Nephron progenitor cell (in vitro differentiated cells): ENCODE measurements at regions not wholly inside any gene's neighbourhood (a gene's known extent, or its start where the extent isn't known, plus 50 kb on each side); places are given as distances from the start of the nearest gene placed in this dataset.
"Not testable (repeated sequence)": the region's sequence is repeated elsewhere in the genome, so short reads cannot be mapped to it uniquely, and the experiment has no call there.

Source experiments
- DNase-seq: peaks from one replicate; pipeline ENCODE4 v3.0.0; 2021
- H3K27ac Mint-ChIP-seq: 2 replicates; pipeline ENCODE4 v1.8.0; 2021; ENCODE audit warnings: mild to moderate bottlenecking, moderate library complexity, mixed read lengths
- H3K27me3 Mint-ChIP-seq: 2 replicates; pipeline ENCODE4 v1.8.0; 2021; ENCODE audit warnings: mild to moderate bottlenecking, low read depth, mixed read lengths; ENCODE audit not compliant: poor library complexity
- H3K36me3 Mint-ChIP-seq: 2 replicates; pipeline ENCODE4 v1.8.0; 2021; ENCODE audit warnings: low read depth, mixed read lengths
- H3K4me1 Mint-ChIP-seq: 2 replicates; pipeline ENCODE4 v1.8.0; 2021; ENCODE audit warnings: mixed read lengths
- H3K4me3 Mint-ChIP-seq: 2 replicates; pipeline ENCODE4 v1.8.0; 2021; ENCODE audit warnings: mild to moderate bottlenecking, moderate library complexity, mixed read lengths
- H3K9me3 Mint-ChIP-seq: 2 replicates; pipeline ENCODE4 v1.8.0; 2021; ENCODE audit warnings: mild to moderate bottlenecking, moderate library complexity, mixed read lengths
- TF ChIP-seq, protein P1 (sequence below): fragments of 200-600 bp; sonication (generic); IDR thresholded peaks from 2 replicates; pipeline ENCODE4 v1.5.0; 2021; ENCODE audit warnings: antibody characterized with exemption

DNA sequence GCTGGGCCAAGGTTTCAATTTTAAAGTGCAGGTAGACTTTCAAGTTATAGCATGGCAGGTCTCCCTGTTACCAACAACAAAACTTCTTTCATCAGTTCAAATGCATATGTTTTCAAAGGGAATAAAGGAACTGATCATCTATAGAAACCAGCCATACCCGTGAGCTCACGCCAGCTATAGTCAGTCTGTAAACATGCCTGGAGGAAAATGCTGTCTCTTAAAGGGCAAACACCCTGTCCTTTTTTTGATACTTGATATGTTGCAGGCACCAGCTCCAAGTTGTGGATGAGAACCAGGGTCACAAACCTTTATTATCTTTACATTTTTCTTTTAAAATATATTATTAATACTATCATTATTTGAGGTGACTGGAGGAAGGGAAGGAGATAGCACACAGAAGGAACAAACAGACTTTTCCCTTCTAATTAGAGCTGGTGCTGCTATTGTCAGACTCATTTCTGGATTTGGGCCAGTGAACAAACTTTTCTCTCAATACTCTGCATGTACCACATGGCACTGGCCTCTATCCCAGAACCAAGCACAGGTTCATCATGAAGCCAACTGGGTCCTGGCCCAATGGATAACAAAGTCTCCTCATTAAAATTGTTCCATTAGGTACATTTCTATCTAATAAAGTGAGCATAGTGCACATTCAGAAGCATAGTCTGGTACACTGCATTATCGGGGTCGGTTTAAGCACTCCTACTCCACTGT, 1102.4 kb downstream of the SORCS3 start:
- TF ChIP-seq, protein P1, sequence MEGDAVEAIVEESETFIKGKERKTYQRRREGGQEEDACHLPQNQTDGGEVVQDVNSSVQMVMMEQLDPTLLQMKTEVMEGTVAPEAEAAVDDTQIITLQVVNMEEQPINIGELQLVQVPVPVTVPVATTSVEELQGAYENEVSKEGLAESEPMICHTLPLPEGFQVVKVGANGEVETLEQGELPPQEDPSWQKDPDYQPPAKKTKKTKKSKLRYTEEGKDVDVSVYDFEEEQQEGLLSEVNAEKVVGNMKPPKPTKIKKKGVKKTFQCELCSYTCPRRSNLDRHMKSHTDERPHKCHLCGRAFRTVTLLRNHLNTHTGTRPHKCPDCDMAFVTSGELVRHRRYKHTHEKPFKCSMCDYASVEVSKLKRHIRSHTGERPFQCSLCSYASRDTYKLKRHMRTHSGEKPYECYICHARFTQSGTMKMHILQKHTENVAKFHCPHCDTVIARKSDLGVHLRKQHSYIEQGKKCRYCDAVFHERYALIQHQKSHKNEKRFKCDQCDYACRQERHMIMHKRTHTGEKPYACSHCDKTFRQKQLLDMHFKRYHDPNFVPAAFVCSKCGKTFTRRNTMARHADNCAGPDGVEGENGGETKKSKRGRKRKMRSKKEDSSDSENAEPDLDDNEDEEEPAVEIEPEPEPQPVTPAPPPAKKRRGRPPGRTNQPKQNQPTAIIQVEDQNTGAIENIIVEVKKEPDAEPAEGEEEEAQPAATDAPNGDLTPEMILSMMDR = no peak
- no peak overlapping the region for H3K4me3 Mint-ChIP-seq
- H3K36me3 Mint-ChIP-seq = no peaks in the 10 kb centered on the region
- H3K27ac Mint-ChIP-seq = no peak overlapping the region
- H3K4me1 Mint-ChIP-seq = no peaks in the 10 kb centered on the region
- DNase-seq = no peak
- no peaks in the 10 kb centered on the region for H3K27me3 Mint-ChIP-seq
- peaks cover 15% of the 10 kb centered on the region for H3K9me3 Mint-ChIP-seq

DNA sequence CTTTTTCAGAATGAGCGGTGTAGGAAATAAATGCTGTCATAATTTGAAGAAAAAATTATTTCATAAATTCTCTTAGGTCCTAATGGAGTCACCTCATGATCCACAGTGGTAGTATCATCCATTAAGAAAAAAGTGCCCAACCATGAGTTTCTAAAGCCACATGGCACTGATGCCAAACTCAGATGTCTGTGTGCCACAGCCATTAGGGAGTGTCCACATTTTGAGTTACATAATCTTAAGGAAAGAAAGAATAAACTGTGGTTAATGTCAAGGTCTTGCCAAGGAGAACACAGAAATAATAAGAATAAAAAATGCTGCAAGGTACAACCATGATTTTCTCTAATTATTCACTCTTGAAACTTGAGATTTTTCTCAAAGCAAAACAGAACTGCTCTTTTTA, 1101.8 kb downstream of the SORCS3 start:
- Mint-ChIP-seq H3K9me3 (peaks cover 19% of the 10 kb centered on the region), H3K27me3 (no peaks in the 10 kb centered on the region), H3K4me3 (no peak overlapping the region), H3K4me1 (no peaks in the 10 kb centered on the region), H3K27ac (no peak overlapping the region), H3K36me3 (no peaks in the 10 kb centered on the region)
- DNase-seq = no peak
- TF ChIP-seq, protein P1 = no peak

DNA sequence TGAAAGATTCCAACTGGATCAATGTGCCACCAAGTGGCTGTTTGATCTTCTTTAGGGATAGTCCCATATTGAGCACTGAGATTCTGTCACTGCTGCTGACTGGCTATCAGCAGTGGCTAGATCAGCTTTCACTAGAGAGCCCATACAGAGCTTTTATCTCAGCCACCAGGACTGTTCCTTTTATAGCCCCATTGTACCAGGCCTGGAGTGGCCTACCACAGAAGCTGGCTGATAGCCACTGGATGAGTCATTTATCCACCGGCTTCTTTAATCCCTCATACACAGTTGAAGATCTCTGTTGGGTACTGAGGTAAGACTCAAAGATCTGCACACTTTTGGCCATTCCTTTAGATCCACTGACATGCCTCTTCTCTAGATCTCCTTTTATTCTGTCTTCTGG, 1101.1 kb downstream of the SORCS3 start:
- Mint-ChIP-seq H3K27ac (no peak overlapping the region), H3K36me3 (no peaks in the 10 kb centered on the region), H3K4me1 (no peaks in the 10 kb centered on the region), H3K9me3 (peaks cover 23% of the 10 kb centered on the region), H3K27me3 (no peaks in the 10 kb centered on the region), H3K4me3 (no peak overlapping the region)
- DNase-seq = no peak
- TF ChIP-seq, protein P1 = no peak

GRCh38 chr10:105734479-105734878, 1093.4 kb downstream of the SORCS3 start:
- TF ChIP-seq, protein P1 = no peak
- no peaks in the 10 kb centered on the region for H3K27me3 Mint-ChIP-seq
- no peak overlapping the region for H3K4me3 Mint-ChIP-seq
- H3K4me1 Mint-ChIP-seq = no peaks in the 10 kb centered on the region
- no peak overlapping the region for H3K27ac Mint-ChIP-seq
- H3K36me3 Mint-ChIP-seq = peaks cover 15% of the 10 kb centered on the region
- H3K9me3 Mint-ChIP-seq = peaks cover 43% of the 10 kb centered on the region
- DNase-seq = no peak

DNA sequence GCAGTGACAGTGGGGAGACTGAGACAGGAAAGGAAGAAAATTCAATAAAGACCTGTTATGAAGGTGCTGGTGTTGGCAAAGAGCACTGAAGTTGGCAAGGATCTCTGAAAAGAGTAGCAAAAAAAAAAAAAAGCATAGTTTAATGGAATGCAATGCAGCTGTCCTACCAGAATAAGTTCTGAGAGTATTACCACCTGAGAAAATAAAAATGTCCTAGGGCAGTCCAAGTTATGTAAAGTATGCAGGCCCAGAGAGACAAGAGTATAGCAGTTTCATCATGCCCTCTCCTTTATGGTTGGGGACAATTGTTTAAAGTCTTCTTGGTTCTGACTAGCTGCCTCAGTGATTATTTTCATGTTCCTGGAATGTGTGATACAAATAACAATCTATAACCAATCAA, 1092.8 kb downstream of the SORCS3 start:
- H3K4me1 Mint-ChIP-seq = no peaks in the 10 kb centered on the region
- H3K4me3 Mint-ChIP-seq = no peak overlapping the region
- H3K36me3 Mint-ChIP-seq = peaks cover 15% of the 10 kb centered on the region
- DNase-seq = no peak
- H3K27me3 Mint-ChIP-seq = no peaks in the 10 kb centered on the region
- H3K27ac Mint-ChIP-seq = no peak overlapping the region
- peaks cover 38% of the 10 kb centered on the region for H3K9me3 Mint-ChIP-seq
- TF ChIP-seq, protein P1 = no peak

DNA sequence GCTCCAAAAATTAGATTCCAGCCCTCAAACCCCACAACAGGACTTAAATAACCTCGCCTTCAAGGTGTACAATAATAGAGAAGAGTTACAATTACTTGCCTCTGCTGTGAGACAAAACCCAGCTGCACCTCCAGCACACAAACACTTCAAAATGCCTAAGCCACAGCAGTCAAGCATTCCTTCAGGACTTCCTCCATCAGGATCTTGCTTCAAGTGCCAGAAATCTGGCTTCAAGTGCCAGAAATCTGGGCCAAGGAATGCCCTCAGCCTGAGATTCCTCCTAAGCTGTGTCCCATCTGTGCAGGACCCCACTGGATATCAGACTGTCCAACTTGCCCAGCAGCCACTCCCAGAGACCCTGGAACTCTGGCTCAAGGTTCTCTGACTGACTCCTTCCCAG, 1088.3 kb downstream of the SORCS3 start:
- Mint-ChIP-seq H3K4me3 (no peak overlapping the region), H3K36me3 (peaks cover 7% of the 10 kb centered on the region), H3K27me3 (no peaks in the 10 kb centered on the region), H3K27ac (no peak overlapping the region), H3K4me1 (peaks cover 4% of the 10 kb centered on the region), H3K9me3 (peaks cover 3% of the 10 kb centered on the region)
- DNase-seq = no peak
- TF ChIP-seq, protein P1 = no peak

GRCh38 chr10:105727586-105727985, 1086.5 kb downstream of the SORCS3 start:
- not testable (repeated sequence) for H3K27me3 Mint-ChIP-seq, H3K27ac Mint-ChIP-seq, DNase-seq, H3K36me3 Mint-ChIP-seq, H3K9me3 Mint-ChIP-seq, H3K4me1 Mint-ChIP-seq, H3K4me3 Mint-ChIP-seq
